Testis (tissue), 2 donors: ENCODE measurements at regions not wholly inside any gene's neighbourhood (a gene's known extent, or its start where the extent isn't known, plus 50 kb on each side); places are given as distances from the start of the nearest gene placed in this dataset.

Experiments used
- DNase-seq: peaks from one replicate; pipeline ENCODE4 v3.0.0-alpha.2; 2019
- H3K27ac ChIP-seq, 2 donors: fragments of 200-600 bp; sonication (generic); one replicate each; pipeline ENCODE4 v1.5.1; 2019
- H3K27me3 ChIP-seq: fragments of 200-600 bp; sonication (generic); one replicate; pipeline ENCODE4 v1.5.1; 2019
- H3K36me3 ChIP-seq: fragments of 200-600 bp; sonication (generic); one replicate; pipeline ENCODE4 v1.5.1; 2017; ENCODE audit warnings: low read depth; ENCODE audit errors: missing control alignments
- H3K4me1 ChIP-seq: fragments of 200-600 bp; sonication (generic); one replicate; pipeline ENCODE4 v1.5.1; 2019
- H3K4me3 ChIP-seq, 2 donors: fragments of 200-600 bp; sonication (generic); one replicate each; pipeline ENCODE4 v1.5.1; 2017 to 2019
- H3K9me3 ChIP-seq: fragments of 200-600 bp; sonication (generic); one replicate; pipeline ENCODE4 v1.5.1; 2017
- CTCF ChIP-seq, 3 experiments: fragments of 450-650 bp in 2 of 3; fragments of 200-600 bp in 1 of 3; sonication (generic) in 1 of 3; IDR thresholded peaks; one replicate each; pipeline ENCODE4 v1.5.1; 2016 to 2019; ENCODE audit warnings: antibody characterized with exemption in 3 of 3, mild to moderate bottlenecking in 2 of 3, moderate library complexity in 1 of 3
- POLR2A ChIP-seq: fragments of 450-650 bp; IDR thresholded peaks from one replicate; pipeline ENCODE4 v1.6.1; 2017; ENCODE audit warnings: antibody characterized with exemption, mild to moderate bottlenecking, moderate library complexity
- WGBS, 2 donors: methylation state at CpG; one replicate each; pipeline ENCODE4 v1.1.5; 2018; 5-methylcytosine and 5-hydroxymethylcytosine counted together
- intact Hi-C: fragments of 100-400 bp; cut with DNase I; formaldehyde crosslinking; loops from one replicate; pipeline ENCODE4 v1.15.1; 2023; ENCODE audit warnings: low total_unique reads

GRCh38 chr21:33977721-33978369 is 62.2 kb upstream of the ATP5PO start:
- 81 to 86% methylated on average over 12 of the region's 12 CpGs for WGBS, 2 donors
- no peaks in the 10 kb centered on the region for H3K4me1 ChIP-seq
- H3K9me3 ChIP-seq: no peaks in the 10 kb centered on the region
- no peaks in the 10 kb centered on the region for H3K36me3 ChIP-seq
- no peaks in the 10 kb centered on the region for H3K27me3 ChIP-seq
- no peak for TF ChIP-seq CTCF (IDR thresholded peaks at IDR 0.05)
- TF ChIP-seq POLR2A: no peak
- H3K4me3 ChIP-seq: no peak overlapping the region
- no peak overlapping the region for H3K27ac ChIP-seq
- no peak for DNase-seq
- intact Hi-C loops: no loop called here

- H3K9me3 ChIP-seq: no peaks in the 10 kb centered on the region
- WGBS, 2 donors: 67 to 68% methylated on average over 6 of the region's 6 CpGs
- no peak overlapping the region for H3K4me3 ChIP-seq
- H3K27me3 ChIP-seq: no peaks in the 10 kb centered on the region
- no peaks in the 10 kb centered on the region for H3K4me1 ChIP-seq
- DNase-seq: no peak
- no peaks in the 10 kb centered on the region for H3K36me3 ChIP-seq
- intact Hi-C loops: no loop called here
- H3K27ac ChIP-seq: no peak overlapping the region
- no peak for TF ChIP-seq CTCF (IDR thresholded peaks at IDR 0.05)
- TF ChIP-seq POLR2A: no peak
Measured at GRCh38 chr21:33977017-33977720, 61.6 kb upstream of the ATP5PO start.

- Histone ChIP-seq H3K9me3 (no peaks in the 10 kb centered on the region), H3K27me3 (no peaks in the 10 kb centered on the region), H3K4me1 (no peaks in the 10 kb centered on the region), H3K27ac (no peak overlapping the region), H3K4me3 (no peak overlapping the region), H3K36me3 (no peaks in the 10 kb centered on the region)
- DNase-seq: no peak
- TF ChIP-seq CTCF (IDR thresholded peaks at IDR 0.05): no peak
- no peak for TF ChIP-seq POLR2A
- 47 to 54% methylated on average over 14 of the region's 14 CpGs for WGBS, 2 donors
- intact Hi-C loops: no loop called here
Measured at GRCh38 chr21:33976082-33977016, 60.7 kb upstream of the ATP5PO start.

GRCh38 chr21:33975548-33976081 is 60.0 kb upstream of the ATP5PO start:
- Histone ChIP-seq H3K9me3 (no peaks in the 10 kb centered on the region), H3K27me3 (no peaks in the 10 kb centered on the region), H3K36me3 (no peaks in the 10 kb centered on the region), H3K27ac (no peak overlapping the region), H3K4me3 (no peak overlapping the region), H3K4me1 (no peaks in the 10 kb centered on the region)
- intact Hi-C loops: no loop called here
- 76 to 84% methylated on average over 7 of the region's 7 CpGs for WGBS, 2 donors
- TF ChIP-seq CTCF (IDR thresholded peaks at IDR 0.05) (no peak), POLR2A (no peak)
- no peak for DNase-seq
